ENCODE measurements at regions not wholly inside any gene's neighbourhood (a gene's known extent, or its start where the extent isn't known, plus 50 kb on each side); places are given as distances from the start of the nearest gene placed in this dataset.

DNA sequence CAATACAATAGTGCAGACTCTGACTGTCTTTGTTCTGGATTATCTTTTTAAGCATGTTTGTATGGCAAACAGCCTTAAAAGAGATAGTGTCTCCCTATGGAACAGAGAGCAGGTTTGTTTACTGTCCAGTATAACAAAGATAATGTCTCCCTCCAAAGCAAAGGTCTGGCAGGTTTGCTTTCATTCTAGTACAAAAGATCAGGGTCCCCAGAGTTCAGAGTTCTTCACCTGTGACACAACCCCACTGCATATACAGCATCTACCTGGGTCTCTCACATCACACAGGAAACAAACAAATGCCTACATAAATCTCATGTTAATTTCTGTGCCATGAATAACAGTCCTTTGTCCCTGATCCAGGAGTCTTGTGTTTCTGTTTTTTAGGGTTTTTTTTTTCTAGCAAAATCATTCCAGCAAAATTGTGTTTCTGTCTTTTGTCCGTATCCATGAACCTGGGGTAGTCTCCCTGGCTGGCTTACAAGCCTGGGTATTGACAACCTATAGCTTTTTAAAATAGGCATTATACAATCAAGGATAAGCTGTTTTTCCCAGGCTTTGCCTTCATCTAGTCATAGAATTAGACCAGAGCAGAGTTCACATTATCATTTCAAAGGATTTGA lies 89.4 kb upstream of the PTBP2 start:
- TF ChIP-seq, protein P1, sequence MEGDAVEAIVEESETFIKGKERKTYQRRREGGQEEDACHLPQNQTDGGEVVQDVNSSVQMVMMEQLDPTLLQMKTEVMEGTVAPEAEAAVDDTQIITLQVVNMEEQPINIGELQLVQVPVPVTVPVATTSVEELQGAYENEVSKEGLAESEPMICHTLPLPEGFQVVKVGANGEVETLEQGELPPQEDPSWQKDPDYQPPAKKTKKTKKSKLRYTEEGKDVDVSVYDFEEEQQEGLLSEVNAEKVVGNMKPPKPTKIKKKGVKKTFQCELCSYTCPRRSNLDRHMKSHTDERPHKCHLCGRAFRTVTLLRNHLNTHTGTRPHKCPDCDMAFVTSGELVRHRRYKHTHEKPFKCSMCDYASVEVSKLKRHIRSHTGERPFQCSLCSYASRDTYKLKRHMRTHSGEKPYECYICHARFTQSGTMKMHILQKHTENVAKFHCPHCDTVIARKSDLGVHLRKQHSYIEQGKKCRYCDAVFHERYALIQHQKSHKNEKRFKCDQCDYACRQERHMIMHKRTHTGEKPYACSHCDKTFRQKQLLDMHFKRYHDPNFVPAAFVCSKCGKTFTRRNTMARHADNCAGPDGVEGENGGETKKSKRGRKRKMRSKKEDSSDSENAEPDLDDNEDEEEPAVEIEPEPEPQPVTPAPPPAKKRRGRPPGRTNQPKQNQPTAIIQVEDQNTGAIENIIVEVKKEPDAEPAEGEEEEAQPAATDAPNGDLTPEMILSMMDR (IDR thresholded peaks at IDR 0.05; ENCODE audit: insufficient read depth, low read length, poor library complexity, severe bottlenecking): no peak
- no peak for TF ChIP-seq EZH2phosphoT487 (conservative IDR thresholded peaks at IDR 0.05; ENCODE audit: low read length)
